ENCODE measurements at regions not wholly inside any gene's neighbourhood (a gene's known extent, or its start where the extent isn't known, plus 50 kb on each side); places are given as distances from the start of the nearest gene placed in this dataset.
A peak's percentile ranks its signal among the peaks of the same experiment; 100 is the strongest.

GRCh38 chr12:97921979-97922722 lies 459.5 kb downstream of the RMST start:
- Histone ChIP-seq H3K27me3 (no peaks in the 10 kb centered on the region), H3K27ac (peak overlapping the region in 1 of 4 donors; percentile 24), H3K36me3 (no peaks in the 10 kb centered on the region), H3K4me3 (no peak overlapping the region), H3K4me1 (no peaks in the 10 kb centered on the region), H3K9me3 (no peaks in the 10 kb centered on the region)
- DNase-seq (ENCODE audit: low spot score in 2 of 2), result peak in 1 of 2 donors; percentile 15
- TF ChIP-seq POLR2A (IDR thresholded peaks at IDR 0.05) (no peak), EP300 (IDR thresholded peaks at IDR 0.05) (peak in 1 of 2 donors; percentile 23)
- 58 to 65% methylated on average over 1 of the region's 1 CpG for WGBS, 2 donors

DNA sequence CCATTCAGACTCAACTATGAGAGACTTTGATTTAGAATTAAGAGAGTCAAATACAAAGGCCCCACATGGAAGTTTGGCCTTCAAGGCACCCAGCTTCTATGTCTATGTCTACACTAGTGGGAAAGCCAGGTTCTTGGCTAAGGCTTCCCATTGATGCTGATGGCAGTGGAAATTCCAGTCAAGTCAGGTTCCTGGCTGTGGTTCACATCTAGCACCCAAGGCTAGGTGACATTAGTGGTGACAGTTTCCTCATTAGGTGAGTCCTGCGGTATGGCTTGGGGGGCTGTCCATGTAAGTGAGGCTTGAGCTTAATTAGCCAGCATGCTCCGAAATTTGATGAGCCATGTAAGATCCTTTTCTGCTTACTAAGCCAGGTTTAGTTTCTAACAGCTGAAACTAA lies 460.9 kb downstream of the RMST start:
- DNase-seq (ENCODE audit: low spot score in 2 of 2), result no peak
- H3K27me3 ChIP-seq, result no peaks in the 10 kb centered on the region
- TF ChIP-seq, protein P1, sequence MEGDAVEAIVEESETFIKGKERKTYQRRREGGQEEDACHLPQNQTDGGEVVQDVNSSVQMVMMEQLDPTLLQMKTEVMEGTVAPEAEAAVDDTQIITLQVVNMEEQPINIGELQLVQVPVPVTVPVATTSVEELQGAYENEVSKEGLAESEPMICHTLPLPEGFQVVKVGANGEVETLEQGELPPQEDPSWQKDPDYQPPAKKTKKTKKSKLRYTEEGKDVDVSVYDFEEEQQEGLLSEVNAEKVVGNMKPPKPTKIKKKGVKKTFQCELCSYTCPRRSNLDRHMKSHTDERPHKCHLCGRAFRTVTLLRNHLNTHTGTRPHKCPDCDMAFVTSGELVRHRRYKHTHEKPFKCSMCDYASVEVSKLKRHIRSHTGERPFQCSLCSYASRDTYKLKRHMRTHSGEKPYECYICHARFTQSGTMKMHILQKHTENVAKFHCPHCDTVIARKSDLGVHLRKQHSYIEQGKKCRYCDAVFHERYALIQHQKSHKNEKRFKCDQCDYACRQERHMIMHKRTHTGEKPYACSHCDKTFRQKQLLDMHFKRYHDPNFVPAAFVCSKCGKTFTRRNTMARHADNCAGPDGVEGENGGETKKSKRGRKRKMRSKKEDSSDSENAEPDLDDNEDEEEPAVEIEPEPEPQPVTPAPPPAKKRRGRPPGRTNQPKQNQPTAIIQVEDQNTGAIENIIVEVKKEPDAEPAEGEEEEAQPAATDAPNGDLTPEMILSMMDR (IDR thresholded peaks at IDR 0.05), result no peak
- TF ChIP-seq POLR2A (IDR thresholded peaks at IDR 0.05) (no peak), EP300 (IDR thresholded peaks at IDR 0.05) (no peak)
- WGBS, 2 donors, result 87 to 95% methylated on average over 2 of the region's 2 CpGs
- H3K4me3 ChIP-seq, result no peak overlapping the region
- no peaks in the 10 kb centered on the region for H3K9me3 ChIP-seq
- no peaks in the 10 kb centered on the region for H3K4me1 ChIP-seq
- H3K27ac ChIP-seq, result no peak overlapping the region
- H3K36me3 ChIP-seq, result no peaks in the 10 kb centered on the region

- Histone ChIP-seq H3K27ac (no peak overlapping the region), H3K4me1 (no peaks in the 10 kb centered on the region), H3K36me3 (no peaks in the 10 kb centered on the region), H3K27me3 (no peaks in the 10 kb centered on the region), H3K4me3 (no peak overlapping the region), H3K9me3 (no peaks in the 10 kb centered on the region)
- TF ChIP-seq POLR2A (IDR thresholded peaks at IDR 0.05), result no peak
- TF ChIP-seq EP300 (IDR thresholded peaks at IDR 0.05), result no peak
- TF ChIP-seq, protein P1 (IDR thresholded peaks at IDR 0.05), result no peak
- 75 to 84% methylated on average over 4 of the region's 4 CpGs for WGBS, 2 donors
- DNase-seq (ENCODE audit: low spot score in 2 of 2), result no peak
Measured at GRCh38 chr12:97924122-97924521, 461.5 kb downstream of the RMST start.

GRCh38 chr12:97927977-97928376 lies 465.4 kb downstream of the RMST start:
- no peak for DNase-seq (ENCODE audit: low spot score in 2 of 2)
- no peak for TF ChIP-seq EP300 (IDR thresholded peaks at IDR 0.05)
- no peak for TF ChIP-seq POLR2A (IDR thresholded peaks at IDR 0.05)
- TF ChIP-seq, protein P1 (IDR thresholded peaks at IDR 0.05), result no peak
- Histone ChIP-seq H3K27ac (no peak overlapping the region), H3K4me3 (no peak overlapping the region), H3K9me3 (no peaks in the 10 kb centered on the region), H3K36me3 (no peaks in the 10 kb centered on the region), H3K4me1 (no peaks in the 10 kb centered on the region), H3K27me3 (no peaks in the 10 kb centered on the region)
- 86 to 88% methylated on average over 6 of the region's 6 CpGs for WGBS, 2 donors

GRCh38 chr12:97936165-97936564 lies 473.6 kb downstream of the RMST start:
- Histone ChIP-seq H3K27ac (no peak overlapping the region), H3K4me3 (no peak overlapping the region), H3K27me3 (no peaks in the 10 kb centered on the region), H3K36me3 (no peaks in the 10 kb centered on the region), H3K4me1 (no peaks in the 10 kb centered on the region), H3K9me3 (no peaks in the 10 kb centered on the region)
- WGBS, 2 donors, result 73 to 78% methylated on average over 5 of the region's 5 CpGs
- TF ChIP-seq EP300 (IDR thresholded peaks at IDR 0.05), result no peak
- TF ChIP-seq, protein P1 (IDR thresholded peaks at IDR 0.05), result no peak
- no peak for TF ChIP-seq POLR2A (IDR thresholded peaks at IDR 0.05)
- DNase-seq (ENCODE audit: low spot score in 2 of 2), result no peak

Measured in tibial nerve (tissue), 4 donors.